Endodermal cell (in vitro differentiated cells): ENCODE measurements at regions not wholly inside any gene's neighbourhood (a gene's known extent, or its start where the extent isn't known, plus 50 kb on each side); places are given as distances from the start of the nearest gene placed in this dataset.

ENCODE experiments used
- DNase-seq: peaks from one replicate; pipeline ENCODE4 v3.0.0-alpha.2; 2017
- H3K27ac ChIP-seq: 2 replicates; pipeline ENCODE4 v1.5.1; 2013; ENCODE audit warnings: mild to moderate bottlenecking, low read depth, low read length, moderate library complexity
- H3K27me3 ChIP-seq: 2 replicates; pipeline ENCODE4 v1.6.1; 2013; ENCODE audit warnings: mild to moderate bottlenecking, low read length, moderate library complexity; ENCODE audit not compliant: insufficient read depth, control insufficient read depth, poor library complexity, severe bottlenecking
- H3K36me3 ChIP-seq: 2 replicates; pipeline ENCODE4 v1.7.0; 2013; ENCODE audit warnings: mild to moderate bottlenecking, low read length, moderate library complexity; ENCODE audit not compliant: control insufficient read depth, insufficient read depth
- H3K4me1 ChIP-seq: one replicate; pipeline ENCODE4 v1.7.0; 2013; ENCODE audit warnings: low read length; ENCODE audit not compliant: control insufficient read depth, insufficient read depth
- H3K4me3 ChIP-seq: 2 replicates; pipeline ENCODE4 v1.5.1; 2013; ENCODE audit warnings: mild to moderate bottlenecking, low read length, moderate library complexity
- H3K9ac ChIP-seq: 2 replicates; pipeline ENCODE4 v1.6.1; 2013; ENCODE audit warnings: mild to moderate bottlenecking, low read length, moderate library complexity; ENCODE audit not compliant: poor library complexity, severe bottlenecking; ENCODE audit errors: extremely low read depth
- H3K9me3 ChIP-seq: 2 replicates; pipeline ENCODE4 v1.6.1; 2013; ENCODE audit warnings: mild to moderate bottlenecking, low read length, moderate library complexity; ENCODE audit not compliant: control insufficient read depth
- H3K27ac Mint-ChIP-seq: 2 replicates; pipeline ENCODE4 v1.8.0; 2020; ENCODE audit warnings: mixed read lengths
- H3K27me3 Mint-ChIP-seq: 2 replicates; pipeline ENCODE4 v1.8.0; 2021; ENCODE audit warnings: mild to moderate bottlenecking, mixed read lengths; ENCODE audit not compliant: insufficient read depth
- H3K36me3 Mint-ChIP-seq: 2 replicates; pipeline ENCODE4 v1.8.0; 2020; ENCODE audit warnings: low read depth, mixed read lengths
- H3K4me1 Mint-ChIP-seq: 2 replicates; pipeline ENCODE4 v1.8.0; 2020; ENCODE audit warnings: mixed read lengths
- H3K4me3 Mint-ChIP-seq: 2 replicates; pipeline ENCODE4 v1.8.0; 2020; ENCODE audit warnings: mild to moderate bottlenecking, moderate library complexity, mixed read lengths
- H3K9me3 Mint-ChIP-seq: 2 replicates; pipeline ENCODE4 v1.8.0; 2020; ENCODE audit warnings: mild to moderate bottlenecking, mixed read lengths
- WGBS, 2 experiments: methylation state at CpG; one replicate each; pipeline versions ENCODE4 v1.1.5 to v1.1.7; 2013; ENCODE audit warnings: missing lambda C conversion rate in 2 of 2, mixed read lengths in 1 of 2; ENCODE audit not compliant: insufficient coverage in 1 of 2, insufficient read length in 1 of 2; 5-methylcytosine and 5-hydroxymethylcytosine counted together
- TF ChIP-seq, protein P1 (sequence below): fragments of 200-600 bp; sonication (generic); conservative IDR thresholded peaks from 2 replicates; pipeline ENCODE4 v1.5.0; 2021; ENCODE audit warnings: antibody characterized with exemption, mild to moderate bottlenecking

DNA sequence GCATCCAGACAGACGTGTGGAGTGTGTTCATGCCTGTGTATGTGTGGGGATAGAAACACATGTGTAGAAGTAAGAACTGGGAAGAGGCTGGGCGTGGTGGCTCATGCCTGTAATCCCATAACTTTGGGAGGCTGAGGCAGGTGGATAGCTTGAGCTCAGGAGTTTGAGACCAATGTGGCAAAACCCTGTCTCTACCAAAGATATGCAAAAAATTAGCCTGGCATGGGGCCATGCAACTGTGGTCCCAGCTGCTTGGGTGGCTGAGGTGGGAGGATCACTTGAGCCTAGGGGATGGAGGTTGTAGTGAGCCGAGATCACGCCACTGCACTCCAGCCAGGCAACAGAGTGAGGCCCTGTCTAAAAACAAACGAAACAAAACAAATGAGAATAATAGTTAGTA is 1166.6 kb downstream of the TBC1D22A start:
- H3K9me3 Mint-ChIP-seq: peaks cover 84% of the 10 kb centered on the region
- no peak for DNase-seq
- H3K4me3 Mint-ChIP-seq: no peak overlapping the region

DNA sequence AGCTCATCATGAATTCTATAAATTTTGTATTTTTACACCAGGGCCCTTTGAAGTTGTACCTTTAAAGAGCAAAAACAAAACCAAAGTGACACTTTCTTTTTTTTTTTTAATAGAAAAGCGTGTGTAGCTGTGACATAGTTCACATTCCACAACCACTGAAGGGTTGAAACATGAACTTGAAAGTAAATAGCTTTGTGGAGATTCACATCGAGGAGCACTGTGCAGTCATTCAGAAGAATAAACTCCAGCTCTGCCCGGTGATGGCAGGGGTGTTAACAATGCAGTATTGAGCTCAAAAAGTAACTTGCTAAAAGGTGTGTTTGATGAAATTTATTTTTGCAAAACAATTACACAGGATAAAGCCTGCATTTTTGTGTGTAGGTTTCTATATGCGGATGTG is 1166.2 kb downstream of the TBC1D22A start:
- Mint-ChIP-seq H3K36me3 (peaks cover 3% of the 10 kb centered on the region), H3K27me3 (no peaks in the 10 kb centered on the region), H3K4me1 (no peaks in the 10 kb centered on the region), H3K27ac (no peak overlapping the region), H3K9me3 (peaks cover 84% of the 10 kb centered on the region), H3K4me3 (no peak overlapping the region)
- Histone ChIP-seq H3K27me3 (no peaks in the 10 kb centered on the region), H3K9me3 (peaks cover 54% of the 10 kb centered on the region), H3K27ac (no peak overlapping the region), H3K9ac (no peak overlapping the region), H3K36me3 (no peaks in the 10 kb centered on the region), H3K4me3 (no peak overlapping the region), H3K4me1 (no peaks in the 10 kb centered on the region)
- DNase-seq: no peak
- TF ChIP-seq, protein P1, sequence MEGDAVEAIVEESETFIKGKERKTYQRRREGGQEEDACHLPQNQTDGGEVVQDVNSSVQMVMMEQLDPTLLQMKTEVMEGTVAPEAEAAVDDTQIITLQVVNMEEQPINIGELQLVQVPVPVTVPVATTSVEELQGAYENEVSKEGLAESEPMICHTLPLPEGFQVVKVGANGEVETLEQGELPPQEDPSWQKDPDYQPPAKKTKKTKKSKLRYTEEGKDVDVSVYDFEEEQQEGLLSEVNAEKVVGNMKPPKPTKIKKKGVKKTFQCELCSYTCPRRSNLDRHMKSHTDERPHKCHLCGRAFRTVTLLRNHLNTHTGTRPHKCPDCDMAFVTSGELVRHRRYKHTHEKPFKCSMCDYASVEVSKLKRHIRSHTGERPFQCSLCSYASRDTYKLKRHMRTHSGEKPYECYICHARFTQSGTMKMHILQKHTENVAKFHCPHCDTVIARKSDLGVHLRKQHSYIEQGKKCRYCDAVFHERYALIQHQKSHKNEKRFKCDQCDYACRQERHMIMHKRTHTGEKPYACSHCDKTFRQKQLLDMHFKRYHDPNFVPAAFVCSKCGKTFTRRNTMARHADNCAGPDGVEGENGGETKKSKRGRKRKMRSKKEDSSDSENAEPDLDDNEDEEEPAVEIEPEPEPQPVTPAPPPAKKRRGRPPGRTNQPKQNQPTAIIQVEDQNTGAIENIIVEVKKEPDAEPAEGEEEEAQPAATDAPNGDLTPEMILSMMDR: no peak
- WGBS, 2 experiments: 69 to 81% methylated on average over 3 to 4 of the region's 4 CpGs

More for the DNA sequence above, 1166.6 kb downstream of the TBC1D22A start:
- peaks cover under 1% of the 10 kb centered on the region for H3K27me3 Mint-ChIP-seq
- Histone ChIP-seq H3K9ac (no peak overlapping the region), H3K36me3 (no peaks in the 10 kb centered on the region), H3K4me1 (no peaks in the 10 kb centered on the region), H3K9me3 (peaks cover 54% of the 10 kb centered on the region), H3K27ac (no peak overlapping the region), H3K4me3 (no peak overlapping the region), H3K27me3 (no peaks in the 10 kb centered on the region)
- H3K27ac Mint-ChIP-seq: no peak overlapping the region
- TF ChIP-seq, protein P1: no peak
- H3K4me1 Mint-ChIP-seq: no peaks in the 10 kb centered on the region
- H3K36me3 Mint-ChIP-seq: peaks cover 3% of the 10 kb centered on the region
- 70 to 93% methylated on average over 3 to 5 of the region's 5 CpGs for WGBS, 2 experiments

DNA sequence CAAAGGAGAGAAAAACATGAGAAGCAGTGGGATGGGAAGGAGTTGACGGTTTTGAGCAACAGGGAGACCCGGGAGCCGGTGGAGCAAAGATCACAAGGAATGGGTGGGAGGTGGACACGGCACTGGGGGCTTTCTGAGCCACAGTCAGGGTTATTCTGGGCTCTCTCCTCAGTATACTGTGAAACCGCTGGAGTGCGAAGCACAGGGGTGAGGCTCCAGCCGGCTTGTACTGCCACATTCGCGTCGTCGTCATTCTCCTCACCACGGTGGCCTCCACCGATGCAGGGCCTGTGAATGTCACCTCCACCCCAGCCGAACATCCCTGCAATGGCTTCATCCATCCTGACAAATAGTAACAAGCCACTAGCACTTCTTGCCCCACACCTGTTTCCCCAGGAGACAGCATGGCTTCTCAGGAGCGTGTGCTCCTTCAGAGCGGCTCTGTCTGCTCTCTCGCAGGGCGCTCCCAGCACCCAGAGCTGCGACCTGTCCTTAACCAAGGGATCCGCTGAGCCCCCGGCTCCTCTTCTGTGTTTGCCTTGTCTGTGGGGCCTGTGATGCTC is 1165.3 kb downstream of the TBC1D22A start:
- no peak overlapping the region for H3K4me3 Mint-ChIP-seq
- Histone ChIP-seq H3K9ac (no peak overlapping the region), H3K4me1 (no peaks in the 10 kb centered on the region), H3K27ac (no peak overlapping the region), H3K4me3 (no peak overlapping the region), H3K9me3 (peaks cover 49% of the 10 kb centered on the region), H3K27me3 (no peaks in the 10 kb centered on the region), H3K36me3 (no peaks in the 10 kb centered on the region)
- DNase-seq: no peak
- H3K36me3 Mint-ChIP-seq: peaks cover 3% of the 10 kb centered on the region
- TF ChIP-seq, protein P1: no peak
- H3K27me3 Mint-ChIP-seq: no peaks in the 10 kb centered on the region
- peaks cover 86% of the 10 kb centered on the region for H3K9me3 Mint-ChIP-seq
- no peak overlapping the region for H3K27ac Mint-ChIP-seq
- 88 to 93% methylated on average over 18 to 21 of the region's 21 CpGs for WGBS, 2 experiments
- no peaks in the 10 kb centered on the region for H3K4me1 Mint-ChIP-seq
